ENCODE measurements at regions not wholly inside any gene's neighbourhood (a gene's known extent, or its start where the extent isn't known, plus 50 kb on each side); places are given as distances from the start of the nearest gene placed in this dataset.

DNA sequence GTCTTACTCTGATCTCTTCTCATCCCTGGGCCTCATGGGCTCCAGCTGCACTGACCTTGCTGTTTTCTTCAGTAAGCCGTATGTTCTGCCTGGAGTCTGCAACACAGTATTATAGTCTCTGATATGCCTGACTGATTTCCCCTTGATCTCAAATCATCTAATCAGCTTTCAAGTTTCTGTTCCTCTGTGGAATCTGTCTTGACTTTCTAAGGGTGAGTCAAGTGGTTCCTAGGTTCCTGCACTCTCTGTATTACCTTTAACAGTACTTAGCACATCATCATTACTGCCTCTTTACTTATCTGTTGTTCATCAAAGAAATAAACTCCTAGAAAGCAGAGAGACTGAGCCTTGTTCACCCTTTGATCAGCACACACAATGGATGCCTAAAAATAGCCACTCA, 350.7 kb downstream of the LMO7 start:
- Mint-ChIP-seq H3K36me3 (ENCODE audit: low read depth) (no peaks in the 10 kb centered on the region), H3K4me1 (no peaks in the 10 kb centered on the region), H3K9me3 (peaks cover 21% of the 10 kb centered on the region), H3K27me3 (ENCODE audit: low read depth) (no peaks in the 10 kb centered on the region), H3K4me3 (no peak overlapping the region), H3K27ac (no peak overlapping the region)
- TF ChIP-seq CTCF (IDR thresholded peaks at IDR 0.05; ENCODE audit: unreplicated experiment in 3 of 3) = no peak

DNA sequence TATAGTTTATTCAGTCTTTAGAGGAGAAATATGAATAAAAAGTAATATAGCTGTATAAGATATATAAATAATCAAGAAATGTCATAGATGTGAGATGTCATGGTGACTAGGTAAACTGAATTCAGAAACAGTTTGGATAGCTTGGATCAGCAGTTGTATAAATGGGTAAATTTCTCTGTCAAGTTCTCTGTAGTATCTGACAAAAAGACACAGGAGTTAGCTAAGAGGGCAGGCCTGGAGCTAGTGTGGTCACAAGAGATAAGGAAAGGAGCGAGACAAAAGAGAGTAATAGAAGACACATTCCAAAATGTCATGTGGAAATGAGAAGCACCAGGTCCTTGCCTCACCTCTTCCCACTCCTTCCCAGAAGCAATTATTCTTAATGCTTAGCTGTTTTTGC, 349.0 kb downstream of the LMO7 start:
- Mint-ChIP-seq H3K27me3 (ENCODE audit: low read depth) (no peaks in the 10 kb centered on the region), H3K27ac (no peak overlapping the region), H3K9me3 (peaks cover 19% of the 10 kb centered on the region), H3K4me1 (no peaks in the 10 kb centered on the region), H3K4me3 (no peak overlapping the region), H3K36me3 (ENCODE audit: low read depth) (no peaks in the 10 kb centered on the region)
- no peak for TF ChIP-seq CTCF (IDR thresholded peaks at IDR 0.05; ENCODE audit: unreplicated experiment in 3 of 3)

DNA sequence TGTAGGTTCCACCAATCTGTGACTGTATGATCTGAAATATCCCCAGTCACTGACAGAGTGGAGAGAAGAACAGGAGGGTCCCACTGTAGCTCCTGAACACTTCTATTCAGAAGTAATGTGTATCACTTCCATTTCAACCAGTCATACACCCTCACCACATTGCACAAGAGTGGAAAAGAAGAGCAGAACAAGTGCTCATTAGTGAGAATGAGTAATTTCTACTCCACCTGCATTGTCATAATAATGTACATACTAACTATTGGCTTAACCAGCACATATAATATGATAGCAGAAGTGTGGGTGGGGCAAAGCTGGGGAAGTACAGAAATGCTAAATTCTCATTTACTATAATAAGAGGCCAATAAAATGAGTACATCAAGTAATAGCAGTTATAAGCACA, 342.7 kb downstream of the LMO7 start:
- H3K36me3 Mint-ChIP-seq (ENCODE audit: low read depth) = no peaks in the 10 kb centered on the region

GRCh38 chr13:75968103-75968838, 332.1 kb downstream of the LMO7 start:
- no peaks in the 10 kb centered on the region for H3K36me3 Mint-ChIP-seq (ENCODE audit: low read depth)
- H3K4me3 Mint-ChIP-seq = no peak overlapping the region
- no peaks in the 10 kb centered on the region for H3K27me3 Mint-ChIP-seq (ENCODE audit: low read depth)
- no peaks in the 10 kb centered on the region for H3K9me3 Mint-ChIP-seq
- TF ChIP-seq CTCF (IDR thresholded peaks at IDR 0.05; ENCODE audit: unreplicated experiment in 3 of 3) = no peak
- no peaks in the 10 kb centered on the region for H3K4me1 Mint-ChIP-seq
- H3K27ac Mint-ChIP-seq = no peak overlapping the region

More for the DNA sequence above, 342.7 kb downstream of the LMO7 start:
- H3K4me1 Mint-ChIP-seq = no peaks in the 10 kb centered on the region
- H3K27ac Mint-ChIP-seq = no peak overlapping the region
- no peak overlapping the region for H3K4me3 Mint-ChIP-seq
- no peaks in the 10 kb centered on the region for H3K9me3 Mint-ChIP-seq
- no peaks in the 10 kb centered on the region for H3K27me3 Mint-ChIP-seq (ENCODE audit: low read depth)
- TF ChIP-seq CTCF (IDR thresholded peaks at IDR 0.05; ENCODE audit: unreplicated experiment in 3 of 3) = no peak

DNA sequence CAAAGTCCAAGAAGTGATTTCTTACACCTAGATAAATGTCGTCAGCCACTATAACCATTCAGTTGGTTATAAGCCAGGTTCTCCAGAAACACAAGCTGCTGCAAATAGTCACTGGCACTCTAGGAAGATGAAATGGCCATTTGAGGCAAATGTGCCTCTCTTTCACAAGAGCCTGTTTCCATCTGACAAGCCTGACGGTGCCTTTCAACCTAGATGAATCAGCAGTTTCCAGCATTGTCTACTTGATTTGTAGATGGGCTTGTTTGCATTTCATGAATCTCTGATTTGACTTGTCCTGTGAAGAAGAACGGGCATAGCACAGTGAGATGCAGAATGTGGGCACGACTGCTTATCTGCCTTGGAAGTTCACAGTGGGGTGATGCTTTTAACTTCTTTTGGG, 327.2 kb downstream of the LMO7 start:
- H3K4me3 Mint-ChIP-seq = no peak overlapping the region
- peaks cover 4% of the 10 kb centered on the region for H3K9me3 Mint-ChIP-seq
- no peak for TF ChIP-seq CTCF (IDR thresholded peaks at IDR 0.05; ENCODE audit: unreplicated experiment in 3 of 3)
- no peak overlapping the region for H3K27ac Mint-ChIP-seq
- H3K4me1 Mint-ChIP-seq = no peaks in the 10 kb centered on the region
- H3K36me3 Mint-ChIP-seq (ENCODE audit: low read depth) = no peaks in the 10 kb centered on the region
- no peaks in the 10 kb centered on the region for H3K27me3 Mint-ChIP-seq (ENCODE audit: low read depth)

DNA sequence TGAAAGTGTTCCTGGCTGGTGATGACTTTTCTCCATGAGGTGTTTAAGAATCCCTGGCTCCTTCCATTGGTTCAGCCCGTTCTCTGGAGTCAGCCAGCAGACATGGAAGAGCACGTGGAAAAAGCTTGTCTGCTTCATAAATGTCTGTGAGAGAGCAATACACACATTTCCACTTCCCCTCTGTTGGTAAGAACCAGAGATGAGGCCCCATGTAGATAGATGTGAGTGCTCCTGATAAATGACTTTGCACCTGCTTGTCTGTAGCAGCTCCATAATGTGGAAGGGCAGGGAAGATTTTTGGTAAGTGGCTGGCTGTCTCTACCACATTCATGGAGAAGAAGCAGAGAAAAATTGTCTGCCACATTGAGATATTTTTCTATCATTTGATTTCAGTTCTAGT, 325.8 kb downstream of the LMO7 start:
- Mint-ChIP-seq H3K4me1 (no peaks in the 10 kb centered on the region), H3K4me3 (no peak overlapping the region), H3K36me3 (ENCODE audit: low read depth) (no peaks in the 10 kb centered on the region), H3K27me3 (ENCODE audit: low read depth) (no peaks in the 10 kb centered on the region), H3K27ac (no peak overlapping the region), H3K9me3 (peaks cover 4% of the 10 kb centered on the region)
- no peak for TF ChIP-seq CTCF (IDR thresholded peaks at IDR 0.05; ENCODE audit: unreplicated experiment in 3 of 3)
